PFSK-1 (cell line): ENCODE measurements at regions not wholly inside any gene's neighbourhood (a gene's known extent, or its start where the extent isn't known, plus 50 kb on each side); places are given as distances from the start of the nearest gene placed in this dataset.

Source experiments
- POLR2AphosphoS5 ChIP-seq: IDR thresholded peaks from 2 replicates; pipeline ENCODE4 v1.6.1; 2012; ENCODE audit warnings: low read depth, mild to moderate bottlenecking, control low read depth, low read length, moderate library complexity
- TAF1 ChIP-seq: IDR thresholded peaks from 2 replicates; pipeline ENCODE4 v1.6.1; 2012; ENCODE audit warnings: low read length, control low read depth, borderline replicate concordance; ENCODE audit not compliant: insufficient read depth
- TF ChIP-seq, protein P1 (sequence below), 2 experiments: IDR thresholded peaks; 2 replicates each; pipeline versions ENCODE4 v1.6.1 to v1.8.0; 2011 to 2012; ENCODE audit warnings: low read depth in 2 of 2, low read length in 2 of 2, control low read depth in 1 of 2, inconsistent platforms in 1 of 2, mild to moderate bottlenecking in 1 of 2, moderate library complexity in 1 of 2; ENCODE audit not compliant: insufficient read depth in 1 of 2

DNA sequence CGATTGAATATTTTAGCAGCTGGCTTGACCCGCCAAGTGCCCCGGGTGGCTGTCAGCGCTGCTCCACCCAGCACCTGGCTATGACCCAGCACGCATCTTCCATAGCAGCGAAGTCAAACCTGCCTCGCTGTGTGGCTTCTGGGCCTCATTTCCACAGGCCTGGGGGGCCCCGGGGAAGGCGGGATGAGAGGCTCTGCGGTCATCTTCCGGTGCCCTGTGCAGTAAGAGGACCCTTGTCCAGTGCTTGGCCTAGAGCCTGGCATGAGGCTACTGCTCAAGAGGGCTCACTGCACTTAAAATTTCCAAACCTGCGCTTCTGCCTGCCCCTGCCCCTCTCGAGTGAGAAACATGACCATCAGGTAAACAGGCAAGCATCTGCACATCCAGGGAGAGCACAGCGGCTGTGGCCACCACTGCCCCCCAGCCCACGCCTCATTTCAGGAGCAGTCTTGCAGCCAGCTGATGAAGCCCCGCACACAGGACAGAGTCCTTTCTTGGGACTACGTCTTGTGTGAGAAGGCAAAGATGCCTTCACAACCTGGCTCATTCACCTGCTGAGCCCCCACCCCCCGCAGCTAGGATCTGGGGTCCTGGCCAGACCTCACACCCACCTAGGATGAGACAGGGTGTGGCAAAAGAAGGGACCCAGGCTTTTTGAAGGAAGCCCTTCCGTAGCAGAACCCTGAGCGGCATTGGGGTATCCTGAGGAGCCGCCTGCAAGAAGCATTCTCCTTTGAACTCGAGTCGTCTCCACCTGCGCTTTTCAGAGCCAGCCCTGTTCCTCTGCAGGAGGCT lies 69.5 kb upstream of the UNC5A start:
- no peak for TF ChIP-seq TAF1
- TF ChIP-seq POLR2AphosphoS5: no peak
- TF ChIP-seq, protein P1, sequence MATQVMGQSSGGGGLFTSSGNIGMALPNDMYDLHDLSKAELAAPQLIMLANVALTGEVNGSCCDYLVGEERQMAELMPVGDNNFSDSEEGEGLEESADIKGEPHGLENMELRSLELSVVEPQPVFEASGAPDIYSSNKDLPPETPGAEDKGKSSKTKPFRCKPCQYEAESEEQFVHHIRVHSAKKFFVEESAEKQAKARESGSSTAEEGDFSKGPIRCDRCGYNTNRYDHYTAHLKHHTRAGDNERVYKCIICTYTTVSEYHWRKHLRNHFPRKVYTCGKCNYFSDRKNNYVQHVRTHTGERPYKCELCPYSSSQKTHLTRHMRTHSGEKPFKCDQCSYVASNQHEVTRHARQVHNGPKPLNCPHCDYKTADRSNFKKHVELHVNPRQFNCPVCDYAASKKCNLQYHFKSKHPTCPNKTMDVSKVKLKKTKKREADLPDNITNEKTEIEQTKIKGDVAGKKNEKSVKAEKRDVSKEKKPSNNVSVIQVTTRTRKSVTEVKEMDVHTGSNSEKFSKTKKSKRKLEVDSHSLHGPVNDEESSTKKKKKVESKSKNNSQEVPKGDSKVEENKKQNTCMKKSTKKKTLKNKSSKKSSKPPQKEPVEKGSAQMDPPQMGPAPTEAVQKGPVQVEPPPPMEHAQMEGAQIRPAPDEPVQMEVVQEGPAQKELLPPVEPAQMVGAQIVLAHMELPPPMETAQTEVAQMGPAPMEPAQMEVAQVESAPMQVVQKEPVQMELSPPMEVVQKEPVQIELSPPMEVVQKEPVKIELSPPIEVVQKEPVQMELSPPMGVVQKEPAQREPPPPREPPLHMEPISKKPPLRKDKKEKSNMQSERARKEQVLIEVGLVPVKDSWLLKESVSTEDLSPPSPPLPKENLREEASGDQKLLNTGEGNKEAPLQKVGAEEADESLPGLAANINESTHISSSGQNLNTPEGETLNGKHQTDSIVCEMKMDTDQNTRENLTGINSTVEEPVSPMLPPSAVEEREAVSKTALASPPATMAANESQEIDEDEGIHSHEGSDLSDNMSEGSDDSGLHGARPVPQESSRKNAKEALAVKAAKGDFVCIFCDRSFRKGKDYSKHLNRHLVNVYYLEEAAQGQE (IDR thresholded peaks at IDR 0.05; ENCODE audit: insufficient read depth in 1 of 2, low read depth in 2 of 2, low read length in 2 of 2): no peak
